ENCODE measurements at regions not wholly inside any gene's neighbourhood (a gene's known extent, or its start where the extent isn't known, plus 50 kb on each side); places are given as distances from the start of the nearest gene placed in this dataset.
"Not testable (repeated sequence)": the region's sequence is repeated elsewhere in the genome, so short reads cannot be mapped to it uniquely, and the experiment has no call there.

DNA sequence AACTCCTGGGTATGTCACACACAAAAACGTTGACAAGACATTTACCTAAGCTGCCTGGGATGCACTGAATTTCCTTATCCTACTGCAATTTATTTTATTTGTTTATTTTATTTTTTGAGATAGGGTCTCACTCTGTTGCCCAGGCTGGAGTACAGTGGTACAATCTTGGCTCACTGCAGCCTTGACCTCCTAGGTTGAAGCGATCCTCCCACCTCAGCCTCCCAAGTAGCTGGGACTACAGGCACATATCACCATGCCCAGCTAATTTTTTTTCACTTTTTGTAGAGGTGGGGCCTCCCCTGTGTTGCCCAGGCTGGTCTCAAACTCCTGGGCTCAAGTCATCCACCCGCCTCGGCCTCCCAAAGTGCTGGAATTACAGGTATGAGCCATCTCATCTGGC is 147.5 kb upstream of the SOD1 start:
- Histone ChIP-seq H3K79me2 (ENCODE audit: control insufficient read depth in 1 of 2, insufficient read depth in 2 of 2, low read length in 2 of 2) (peaks cover 0 to 33% of the 10 kb centered on the region in 2 experiments; a peak in 2 of 4 replicates), H3K4me1 (replicated peaks in 1 of 4; ENCODE audit: control insufficient read depth in 3 of 4, insufficient read depth in 4 of 4, low read length in 3 of 4) (peaks cover 5 to 17% (median 9%) of the 10 kb centered on the region in 4 experiments)
- not testable (repeated sequence) for H2BK12ac ChIP-seq (ENCODE audit: low read depth, low read length); H2BK20ac ChIP-seq (ENCODE audit: low read length); H3K4me2 ChIP-seq (ENCODE audit: insufficient read depth in 1 of 2, low read depth in 2 of 2, low read length in 2 of 2); H3K27ac ChIP-seq (ENCODE audit: low read depth, low read length); H2AK5ac ChIP-seq (ENCODE audit: low read depth, low read length); H4K5ac ChIP-seq (ENCODE audit: insufficient read length, low read depth, low read length); H3K4ac ChIP-seq (replicated peaks; ENCODE audit: insufficient read length, low read depth, low read length); FAIRE-seq; H3K9me3 ChIP-seq (ENCODE audit: insufficient read depth in 2 of 2, low read depth in 1 of 2, low read length in 1 of 2); H3K23ac ChIP-seq (ENCODE audit: insufficient read length); H3K23me2 ChIP-seq (ENCODE audit: low read depth, low read length); H3K4me3 ChIP-seq (ENCODE audit: extremely low read depth in 1 of 4, insufficient read depth in 2 of 4, low read depth in 3 of 4, low read length in 4 of 4); H4K91ac ChIP-seq (replicated peaks; ENCODE audit: insufficient read length, low read length); H3K56ac ChIP-seq (replicated peaks; ENCODE audit: insufficient read length, low read depth, low read length); H3K79me1 ChIP-seq (ENCODE audit: low read depth, low read length); H2BK15ac ChIP-seq (ENCODE audit: low read length); H2AFZ ChIP-seq (ENCODE audit: low read length); H3K9ac ChIP-seq (replicated peaks in 1 of 4; ENCODE audit: extremely low read depth in 1 of 4, low read depth in 3 of 4, low read length in 3 of 4); H4K8ac ChIP-seq (ENCODE audit: extremely low read depth, insufficient read depth, low read length); H3K14ac ChIP-seq (ENCODE audit: insufficient read length); DNase-seq (ENCODE audit: low read depth in 1 of 2, low spot score in 2 of 2); H3K36me3 ChIP-seq (ENCODE audit: control insufficient read depth in 2 of 4, insufficient read depth in 4 of 4, low read length in 3 of 4); H2BK120ac ChIP-seq (replicated peaks; ENCODE audit: low read depth, low read length); H2BK5ac ChIP-seq (ENCODE audit: low read depth, low read length); H4K20me1 ChIP-seq (replicated peaks in 1 of 2; ENCODE audit: control insufficient read depth in 1 of 2, insufficient read depth in 2 of 2, low read length in 2 of 2); H3K18ac ChIP-seq (ENCODE audit: extremely low read depth, low read length); H3K27me3 ChIP-seq (replicated peaks in 1 of 4; ENCODE audit: control insufficient read depth in 3 of 4, extremely low read depth in 1 of 4, insufficient read depth in 3 of 4, low read length in 3 of 4)
- CTCF ChIA-PET (ENCODE audit: partially characterized antibody) = interaction anchor here (0.8 to 1.4 kb wide), 4 partner anchors 18 to 313 kb away, joined by 3 to 5 read pairs (median 3); no protein-coding TSS in a partner anchor
- 90% methylated on average over 4 of the region's 4 CpGs; no CpG with 5 or more reads in 1 of the 2 experiments for WGBS, 2 experiments (ENCODE audit: extremely low coverage in 1 of 2, insufficient coverage in 1 of 2, insufficient read length in 1 of 2, insufficient replicate concordance in 2 of 2, low coverage in 1 of 2, low lambda C conversion rate in 2 of 2, missing lambda C conversion rate in 1 of 2)
- POLR2A ChIA-PET (ENCODE audit: partially characterized antibody) = interaction anchor here (1.7 kb wide), 1 partner anchor 52 kb away, joined by 3 read pairs; no protein-coding TSS in a partner anchor
